ENCODE measurements at regions not wholly inside any gene's neighbourhood (a gene's known extent, or its start where the extent isn't known, plus 50 kb on each side); places are given as distances from the start of the nearest gene placed in this dataset.
A peak's percentile ranks its signal among the peaks of the same experiment; 100 is the strongest.

- H2AFZ ChIP-seq (ENCODE audit: low read length) = peak overlapping the region; percentile 65
These were observed 63.1 kb upstream of the UBE3A start for GRCh38 chr15:25501828-25502446.

More at GRCh38 chr15:25501828-25502446, 63.1 kb upstream of the UBE3A start:
- Histone ChIP-seq H2BK120ac (ENCODE audit: low read depth, low read length, poor library complexity, severe bottlenecking) (no peak overlapping the region), H3K9me3 (ENCODE audit: control insufficient read depth, low read depth, low read length) (no peaks in the 10 kb centered on the region), H3K23me2 (ENCODE audit: insufficient read length, low read depth, low read length, poor library complexity, severe bottlenecking) (no peaks in the 10 kb centered on the region), H4K91ac (ENCODE audit: insufficient read length, low read depth, low read length) (no peak overlapping the region), H3K9ac (ENCODE audit: extremely low read depth, insufficient read length, low read length) (no peak overlapping the region), H3K4me1 (ENCODE audit: insufficient read depth, low read length) (peaks cover 7% of the 10 kb centered on the region), H3K18ac (ENCODE audit: insufficient read length, low read depth, low read length) (no peak overlapping the region), H2BK12ac (ENCODE audit: insufficient read length, low read depth, low read length) (no peak overlapping the region), H3T11ph (ENCODE audit: low read length) (no peak overlapping the region), H3K79me2 (ENCODE audit: insufficient read depth, low read length) (no peaks in the 10 kb centered on the region), H3K56ac (ENCODE audit: insufficient read length, low read depth, low read length) (no peak overlapping the region), H3K27me3 (ENCODE audit: insufficient read depth, low read length) (no peaks in the 10 kb centered on the region), H4K20me1 (ENCODE audit: control insufficient read depth, insufficient read depth, insufficient read length) (no peaks in the 10 kb centered on the region), H3K4ac (ENCODE audit: low read depth, low read length) (no peak overlapping the region), H4K5ac (ENCODE audit: insufficient read length, low read depth, low read length) (no peak overlapping the region), H2BK20ac (ENCODE audit: low read depth, low read length, poor library complexity, severe bottlenecking) (no peak overlapping the region), H3K23ac (ENCODE audit: insufficient read length, low read depth, low read length) (no peak overlapping the region), H2AK5ac (ENCODE audit: insufficient read length, low read length) (no peak overlapping the region), H3K14ac (ENCODE audit: insufficient read depth, low read length) (no peak overlapping the region), H3K79me1 (ENCODE audit: insufficient read depth, low read depth, low read length, poor library complexity, severe bottlenecking) (no peaks in the 10 kb centered on the region), H3K27ac (ENCODE audit: insufficient read length, low read depth, low read length) (no peak overlapping the region), H2BK15ac (ENCODE audit: low read depth, low read length) (no peak overlapping the region), H3K4me2 (ENCODE audit: insufficient read depth, insufficient read length, low read length) (no peak overlapping the region), H2BK5ac (ENCODE audit: insufficient read length, low read length) (no peak overlapping the region), H4K8ac (replicated peaks; ENCODE audit: insufficient read length, low read depth, low read length) (no peak overlapping the region)
- TF ChIP-seq CTCF (conservative IDR thresholded peaks at IDR 0.05) = peak; percentile 83
- no CpG with 5 or more reads among the region's 5 CpGs for WGBS (ENCODE audit: extremely low coverage, insufficient read length, low lambda C conversion rate)
- peak; percentile 45 for DNase-seq
- Mint-ChIP-seq H3K36me3 (ENCODE audit: insufficient read depth in 1 of 3, low read depth in 3 of 3) (peaks cover 0 to 3% (median 3%) of the 10 kb centered on the region in 3 experiments; a peak in 3 of 7 replicates), H3K9me3 (peaks cover 5% of the 10 kb centered on the region in 2 experiments; a peak in 3 of 5 replicates), H3K27me3 (ENCODE audit: low read depth) (no peaks in the 10 kb centered on the region; the same call in 1 of the 2 replicates), H3K27ac (no peak overlapping the region), H3K4me3 (no peak overlapping the region), H3K4me1 (peaks cover 38 to 40% of the 10 kb centered on the region in 2 experiments)
